Testis (tissue), 2 donors: ENCODE measurements at regions not wholly inside any gene's neighbourhood (a gene's known extent, or its start where the extent isn't known, plus 50 kb on each side); places are given as distances from the start of the nearest gene placed in this dataset.

ENCODE experiments used
- CTCF ChIP-seq, 3 experiments: fragments of 450-650 bp in 2 of 3; fragments of 200-600 bp in 1 of 3; sonication (generic) in 1 of 3; IDR thresholded peaks; one replicate each; pipeline ENCODE4 v1.5.1; 2016 to 2019; ENCODE audit warnings: antibody characterized with exemption in 3 of 3, mild to moderate bottlenecking in 2 of 3, moderate library complexity in 1 of 3
- POLR2A ChIP-seq: fragments of 450-650 bp; IDR thresholded peaks from one replicate; pipeline ENCODE4 v1.6.1; 2017; ENCODE audit warnings: antibody characterized with exemption, mild to moderate bottlenecking, moderate library complexity

DNA sequence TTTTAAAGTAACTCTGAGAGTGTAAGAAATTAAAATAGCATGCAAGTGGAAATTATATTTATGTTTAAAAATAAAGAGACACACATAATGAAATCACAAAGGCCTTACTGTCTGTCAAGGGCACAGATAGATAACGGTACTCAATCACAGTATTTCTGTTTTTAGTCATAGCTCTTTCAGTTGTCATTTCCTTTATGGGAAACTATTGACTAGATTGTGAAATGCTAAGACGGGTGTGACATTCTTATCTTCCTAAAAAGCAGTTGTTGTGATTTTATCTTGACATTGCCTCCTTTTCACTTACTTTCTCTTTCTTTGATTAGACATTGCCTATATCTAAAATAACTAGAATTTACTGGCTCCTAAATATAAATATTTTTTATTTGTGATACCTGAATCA, 100.1 kb upstream of the PLSCR5 start:
- no peak for TF ChIP-seq CTCF (IDR thresholded peaks at IDR 0.05)
- TF ChIP-seq POLR2A: no peak
